ENCODE measurements at regions not wholly inside any gene's neighbourhood (a gene's known extent, or its start where the extent isn't known, plus 50 kb on each side); places are given as distances from the start of the nearest gene placed in this dataset.

- no peak for TF ChIP-seq POLR2AphosphoS5 (IDR thresholded peaks at IDR 0.05)
- no peak for TF ChIP-seq CTCF (IDR thresholded peaks at IDR 0.05)
Observed at GRCh38 chr9:129464972-129465833, 155.7 kb downstream of the C9orf50 start.

All from esophagus muscularis mucosa (tissue), 3 donors.